ENCODE measurements at regions not wholly inside any gene's neighbourhood (a gene's known extent, or its start where the extent isn't known, plus 50 kb on each side); places are given as distances from the start of the nearest gene placed in this dataset.

DNA sequence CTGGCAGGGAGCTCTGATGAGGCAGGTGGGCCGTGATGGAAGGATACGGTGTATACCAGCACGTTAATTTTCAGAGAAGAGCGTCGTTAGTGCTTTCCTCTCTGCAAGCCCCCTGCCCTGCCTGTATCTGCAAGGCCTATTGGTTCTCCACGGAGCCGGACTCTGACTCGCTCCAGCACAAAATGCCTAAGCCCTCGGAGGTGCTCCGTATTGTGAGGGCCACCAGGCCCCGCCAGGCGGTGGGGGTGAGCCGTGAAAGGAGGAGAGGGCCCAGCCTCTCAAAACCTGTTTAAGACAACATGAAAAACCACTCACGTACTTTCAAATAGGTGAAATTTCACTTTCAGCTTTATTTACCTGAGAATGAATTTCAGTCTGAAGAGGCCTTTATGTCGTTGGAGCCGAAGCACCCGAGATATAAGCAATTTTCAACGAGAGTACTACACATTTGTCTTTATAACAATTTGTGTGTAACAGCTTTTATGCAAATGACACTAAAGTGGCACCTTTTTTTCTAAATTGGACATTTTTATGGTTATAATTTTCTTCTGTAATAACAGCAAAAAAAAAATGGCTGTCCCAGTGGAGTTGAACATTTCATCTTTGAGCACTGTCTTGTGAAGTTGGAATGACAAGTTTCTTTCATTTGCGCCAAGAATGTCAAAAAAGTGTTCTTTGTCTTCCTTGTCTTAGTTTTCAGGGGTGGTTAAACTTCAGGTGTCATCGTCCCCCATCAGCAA, 749.5 kb downstream of the VRK1 start:
- H3K4me3 ChIP-seq (ENCODE audit: low read depth, low read length): no peak overlapping the region
- H3K27me3 ChIP-seq (ENCODE audit: insufficient read depth, low read depth, severe bottlenecking): peaks cover 84% of the 10 kb centered on the region
- no peaks in the 10 kb centered on the region for H3K36me3 ChIP-seq
- H3K9me3 ChIP-seq (ENCODE audit: severe bottlenecking): no peaks in the 10 kb centered on the region
- TF ChIP-seq, protein P1, sequence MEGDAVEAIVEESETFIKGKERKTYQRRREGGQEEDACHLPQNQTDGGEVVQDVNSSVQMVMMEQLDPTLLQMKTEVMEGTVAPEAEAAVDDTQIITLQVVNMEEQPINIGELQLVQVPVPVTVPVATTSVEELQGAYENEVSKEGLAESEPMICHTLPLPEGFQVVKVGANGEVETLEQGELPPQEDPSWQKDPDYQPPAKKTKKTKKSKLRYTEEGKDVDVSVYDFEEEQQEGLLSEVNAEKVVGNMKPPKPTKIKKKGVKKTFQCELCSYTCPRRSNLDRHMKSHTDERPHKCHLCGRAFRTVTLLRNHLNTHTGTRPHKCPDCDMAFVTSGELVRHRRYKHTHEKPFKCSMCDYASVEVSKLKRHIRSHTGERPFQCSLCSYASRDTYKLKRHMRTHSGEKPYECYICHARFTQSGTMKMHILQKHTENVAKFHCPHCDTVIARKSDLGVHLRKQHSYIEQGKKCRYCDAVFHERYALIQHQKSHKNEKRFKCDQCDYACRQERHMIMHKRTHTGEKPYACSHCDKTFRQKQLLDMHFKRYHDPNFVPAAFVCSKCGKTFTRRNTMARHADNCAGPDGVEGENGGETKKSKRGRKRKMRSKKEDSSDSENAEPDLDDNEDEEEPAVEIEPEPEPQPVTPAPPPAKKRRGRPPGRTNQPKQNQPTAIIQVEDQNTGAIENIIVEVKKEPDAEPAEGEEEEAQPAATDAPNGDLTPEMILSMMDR (IDR thresholded peaks at IDR 0.05; ENCODE audit: low read depth, low read length): no peak
- DNase-seq: no peak
- no peak overlapping the region for H3K27ac ChIP-seq

DNA sequence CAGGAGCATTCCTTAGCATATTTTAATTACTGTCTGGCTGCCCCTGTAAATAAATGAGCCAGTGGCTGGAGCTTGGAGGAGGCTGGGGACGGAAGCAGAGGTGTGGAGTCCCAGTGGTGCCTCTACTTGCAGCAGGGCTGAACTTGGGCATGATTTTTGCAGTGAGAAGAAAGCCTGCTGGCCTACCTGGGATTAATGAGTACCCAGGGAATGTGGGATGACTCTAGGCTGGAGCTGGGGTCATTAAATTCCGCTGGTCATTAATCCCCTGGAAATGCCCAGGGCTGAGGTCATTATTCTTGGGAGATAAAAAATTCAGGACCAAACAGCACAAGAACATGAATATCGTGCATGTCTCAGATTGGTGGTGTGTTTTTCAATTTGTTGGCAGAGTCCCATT, 753.3 kb downstream of the VRK1 start:
- Histone ChIP-seq H3K27me3 (ENCODE audit: insufficient read depth, low read depth, severe bottlenecking) (peaks cover 85% of the 10 kb centered on the region), H3K27ac (no peak overlapping the region), H3K4me3 (ENCODE audit: low read depth, low read length) (no peak overlapping the region), H3K9me3 (ENCODE audit: severe bottlenecking) (no peaks in the 10 kb centered on the region), H3K36me3 (no peaks in the 10 kb centered on the region)
- no peak for DNase-seq
- TF ChIP-seq, protein P1 (IDR thresholded peaks at IDR 0.05; ENCODE audit: low read depth, low read length): no peak

DNA sequence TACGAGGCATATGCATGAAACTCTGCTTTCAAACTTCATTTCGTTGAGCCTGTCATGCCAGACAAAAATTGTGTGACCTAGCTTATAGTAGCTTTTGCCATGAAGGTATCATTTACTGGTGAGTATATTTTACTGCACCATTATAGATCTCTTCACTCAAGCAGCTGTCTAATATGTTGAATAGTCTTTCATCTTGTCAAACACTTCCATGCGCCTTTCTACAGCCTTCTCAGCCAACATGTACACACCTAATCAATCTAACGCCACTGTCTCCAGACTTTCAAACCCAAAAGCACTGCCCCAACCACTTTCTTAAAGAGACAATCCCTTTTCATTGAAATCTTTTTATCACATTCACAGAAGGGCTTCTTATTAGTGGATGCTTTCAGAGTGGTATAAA, 757.4 kb downstream of the VRK1 start:
- no peak for DNase-seq
- Histone ChIP-seq H3K9me3 (ENCODE audit: severe bottlenecking) (peaks cover 3% of the 10 kb centered on the region), H3K4me3 (ENCODE audit: low read depth, low read length) (no peak overlapping the region), H3K27me3 (ENCODE audit: insufficient read depth, low read depth, severe bottlenecking) (peaks cover 88% of the 10 kb centered on the region), H3K36me3 (no peaks in the 10 kb centered on the region), H3K27ac (no peak overlapping the region)
- TF ChIP-seq, protein P1 (IDR thresholded peaks at IDR 0.05; ENCODE audit: low read depth, low read length): no peak

DNA sequence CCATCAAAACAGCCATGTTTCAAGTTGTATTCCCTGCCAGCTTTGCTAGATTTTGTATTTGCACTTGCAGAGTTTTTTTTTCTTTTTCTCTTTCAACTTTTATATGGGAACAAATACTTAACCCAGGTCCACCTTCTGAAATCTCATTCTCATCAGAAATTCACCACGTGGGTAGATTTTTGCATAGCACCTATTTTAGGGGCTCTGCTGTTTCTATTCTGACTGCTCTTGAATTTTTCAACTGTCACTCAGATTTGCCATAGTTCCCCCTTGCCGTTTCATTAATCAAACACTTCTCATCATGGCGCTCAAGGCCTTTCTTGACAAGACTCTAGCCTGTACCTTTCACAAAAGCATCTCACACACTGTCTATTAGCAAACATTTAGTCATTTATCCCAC, 767.2 kb downstream of the VRK1 start:
- DNase-seq: no peak
- no peaks in the 10 kb centered on the region for H3K9me3 ChIP-seq (ENCODE audit: severe bottlenecking)
- no peaks in the 10 kb centered on the region for H3K36me3 ChIP-seq
- TF ChIP-seq, protein P1 (IDR thresholded peaks at IDR 0.05; ENCODE audit: low read depth, low read length): no peak
- H3K4me3 ChIP-seq (ENCODE audit: low read depth, low read length): no peak overlapping the region
- H3K27ac ChIP-seq: no peak overlapping the region
- peaks cover 53% of the 10 kb centered on the region for H3K27me3 ChIP-seq (ENCODE audit: insufficient read depth, low read depth, severe bottlenecking)

DNA sequence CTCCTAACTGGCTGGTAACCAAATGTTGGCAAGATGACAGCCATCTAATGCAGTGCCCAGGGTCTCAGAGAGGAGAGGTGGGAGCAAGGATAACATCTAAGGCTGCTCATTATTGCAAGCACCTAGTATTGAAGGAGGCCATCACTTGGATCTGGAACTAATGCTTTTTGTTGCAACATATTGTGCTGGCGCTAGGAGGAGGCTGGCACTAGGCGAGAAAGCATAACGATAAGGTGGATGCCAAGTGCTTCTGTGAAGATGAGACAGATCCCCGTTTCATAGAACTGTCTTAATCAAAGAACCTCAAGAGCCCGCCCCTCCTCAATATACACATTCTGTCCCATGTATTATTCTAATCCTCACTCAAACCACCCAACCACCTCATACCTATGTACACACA, 774.0 kb downstream of the VRK1 start:
- Histone ChIP-seq H3K27me3 (ENCODE audit: insufficient read depth, low read depth, severe bottlenecking) (peaks cover 62% of the 10 kb centered on the region), H3K27ac (no peak overlapping the region), H3K9me3 (ENCODE audit: severe bottlenecking) (no peaks in the 10 kb centered on the region), H3K36me3 (no peaks in the 10 kb centered on the region), H3K4me3 (ENCODE audit: low read depth, low read length) (no peak overlapping the region)
- no peak for DNase-seq
- TF ChIP-seq, protein P1 (IDR thresholded peaks at IDR 0.05; ENCODE audit: low read depth, low read length): no peak
